ENCODE measurements at regions not wholly inside any gene's neighbourhood (a gene's known extent, or its start where the extent isn't known, plus 50 kb on each side); places are given as distances from the start of the nearest gene placed in this dataset.

DNA sequence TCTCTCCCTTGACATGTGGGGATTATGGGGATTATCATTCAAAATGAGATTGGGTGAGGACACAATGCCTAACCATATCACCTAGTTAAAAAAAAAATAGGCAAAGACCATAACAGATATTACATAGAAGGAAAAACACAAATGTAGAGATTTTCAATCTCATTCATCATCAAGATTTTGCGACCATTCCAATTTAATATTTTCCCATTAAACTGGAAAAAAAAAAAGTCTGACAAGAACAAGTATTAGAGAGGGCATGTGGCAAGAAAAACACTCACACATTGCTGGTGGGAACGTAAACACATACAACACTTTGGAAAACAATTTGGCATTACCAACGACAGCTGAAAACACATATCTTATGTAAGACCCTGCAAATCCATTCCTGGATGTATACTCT, 71.0 kb upstream of the MYCN start:
- DNase-seq: no peak

GRCh38 chr2:15869871-15870270, 70.5 kb upstream of the MYCN start:
- no peak for DNase-seq

GRCh38 chr2:15870565-15870964, 69.8 kb upstream of the MYCN start:
- no peak for DNase-seq

DNA sequence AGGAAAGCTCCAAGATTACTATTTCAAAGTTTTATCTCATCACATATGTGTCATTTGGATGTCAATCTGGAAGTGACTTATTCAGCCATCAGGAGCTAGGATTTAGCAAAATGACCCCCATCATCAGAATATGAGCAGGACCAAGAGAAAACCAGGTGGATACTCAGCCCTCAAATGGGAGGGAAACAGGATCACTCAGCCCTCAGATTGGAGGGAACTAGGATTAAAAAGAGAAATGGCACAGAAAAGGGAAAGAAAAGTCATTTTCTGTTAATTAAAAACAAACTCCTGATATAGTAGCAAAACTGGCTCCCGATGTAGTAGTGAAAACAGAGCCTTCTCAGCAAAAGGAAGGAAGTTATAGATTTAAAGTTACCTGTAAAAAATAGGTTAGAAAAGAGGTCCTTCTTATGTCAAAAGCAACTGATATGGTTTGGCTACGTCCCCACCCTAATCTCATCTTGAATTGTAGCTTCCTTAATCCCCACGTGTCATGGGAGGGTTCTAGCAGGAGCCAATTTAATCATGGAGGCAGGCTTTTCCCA, 69.0 kb upstream of the MYCN start:
- no peak for DNase-seq

GRCh38 chr2:15872854-15873253, 67.5 kb upstream of the MYCN start:
- no peak for DNase-seq

GRCh38 chr2:15874321-15874720, 66.0 kb upstream of the MYCN start:
- DNase-seq: no peak

- no peak for DNase-seq
Measured at GRCh38 chr2:15874854-15875804, 65.2 kb upstream of the MYCN start.

DNA sequence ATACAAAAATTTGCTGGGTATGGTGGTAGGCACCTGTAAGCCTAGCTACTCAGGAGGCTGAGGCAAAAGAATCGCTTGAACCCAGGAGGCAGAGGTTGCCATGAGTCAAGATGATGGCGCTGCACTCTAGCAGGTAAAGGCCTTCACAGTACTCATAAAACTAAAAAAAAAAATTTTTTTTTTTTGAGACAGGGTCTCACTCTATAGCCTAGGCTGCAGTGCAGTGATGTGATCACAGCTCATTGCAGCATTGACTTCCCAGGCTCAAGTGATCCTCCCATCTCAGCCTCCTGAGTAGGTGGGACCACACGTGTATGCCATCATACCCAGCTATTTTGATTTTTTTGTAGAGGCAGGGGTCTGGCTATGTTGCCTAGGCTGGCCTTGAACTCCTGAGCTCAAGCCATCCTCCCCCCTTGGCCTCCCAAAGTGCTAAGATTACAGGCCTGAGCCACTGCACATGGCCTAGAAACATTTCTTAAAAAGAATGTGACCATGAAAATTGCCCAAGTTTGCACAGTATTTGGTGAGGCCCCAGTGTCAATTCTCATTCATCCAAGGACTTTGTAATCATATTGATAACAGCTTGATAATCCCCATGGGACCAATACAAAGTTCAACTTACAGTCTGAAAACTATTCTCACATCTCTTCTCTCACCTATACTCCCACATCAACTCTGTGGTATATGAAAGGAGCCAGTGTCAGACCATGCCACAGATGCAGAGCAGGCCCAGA, 64.2 kb upstream of the MYCN start:
- no peak for DNase-seq

DNA sequence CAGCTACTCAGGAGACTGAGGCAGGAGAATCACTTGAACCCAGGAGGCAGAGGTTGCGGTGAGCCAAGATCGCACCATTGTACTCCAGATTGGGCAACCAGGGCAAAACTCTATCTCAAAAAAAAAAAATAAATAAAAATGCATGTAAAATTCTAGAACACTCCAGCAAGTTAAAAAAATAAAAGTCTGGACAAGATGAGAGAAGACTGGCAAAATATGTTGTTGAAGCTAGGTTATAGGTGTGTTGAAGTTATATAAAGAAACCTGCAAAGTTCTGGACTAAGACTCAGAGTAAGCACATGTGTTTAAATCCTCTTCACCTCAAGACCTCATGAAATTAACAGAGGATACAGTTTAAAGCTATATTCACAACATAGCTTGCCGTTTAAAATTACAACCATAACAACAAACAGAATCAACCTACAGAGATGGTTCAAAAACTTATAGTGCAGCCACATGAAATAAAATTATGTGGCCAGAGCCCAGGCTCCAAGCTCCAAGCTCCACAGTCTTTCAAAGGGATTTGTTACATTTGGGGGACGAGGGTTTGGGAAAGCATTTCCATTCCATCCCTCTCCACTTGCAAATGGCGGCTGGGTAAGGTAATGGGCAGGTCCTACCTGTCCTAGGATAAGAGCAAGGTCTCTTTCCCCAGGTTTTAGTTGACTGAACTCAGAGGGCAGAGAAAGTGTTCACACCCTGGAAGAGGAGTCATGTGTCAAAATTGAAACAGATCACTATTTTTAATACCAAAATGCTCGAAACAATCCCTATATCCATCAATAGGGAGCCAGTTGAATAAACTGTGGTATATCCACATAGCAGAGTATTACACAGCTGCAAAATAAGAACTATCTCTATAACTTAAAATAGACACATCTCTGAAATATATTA, 59.9 kb upstream of the MYCN start:
- no peak for DNase-seq

DNA sequence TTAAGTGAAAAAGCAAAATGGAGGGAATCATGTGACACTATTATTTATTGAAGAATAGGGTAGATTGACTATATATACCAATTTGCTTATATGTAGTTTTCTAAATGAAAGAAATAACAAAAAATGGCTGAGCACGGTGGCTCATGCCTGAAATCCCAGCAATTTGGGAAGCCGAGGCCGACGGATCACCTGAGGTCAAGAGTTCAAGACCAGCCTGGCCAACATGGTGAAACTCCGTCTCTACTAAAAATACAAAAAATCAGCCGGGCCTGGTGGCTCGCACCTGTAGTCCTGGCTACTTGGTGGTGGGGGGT, 59.3 kb upstream of the MYCN start:
- DNase-seq: no peak

DNA sequence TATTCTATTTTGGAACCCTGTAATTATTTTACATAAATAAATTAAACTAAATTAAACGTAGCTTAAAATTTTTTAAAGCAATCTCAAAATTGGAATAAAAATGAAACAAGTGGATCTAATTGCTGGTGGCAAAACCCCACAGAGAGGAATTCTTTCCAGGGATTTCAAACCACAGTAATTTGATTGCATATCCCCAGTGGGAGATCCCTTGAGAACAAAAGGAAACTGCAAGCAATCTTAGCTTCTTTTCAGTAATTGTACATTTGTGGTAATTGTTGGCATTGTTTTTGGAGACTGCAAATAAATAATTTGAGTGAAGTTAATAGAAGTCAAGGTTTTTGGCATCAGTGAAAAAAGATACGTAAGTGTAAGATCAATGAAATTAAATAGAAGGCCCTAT, 58.7 kb upstream of the MYCN start:
- DNase-seq: no peak

DNA sequence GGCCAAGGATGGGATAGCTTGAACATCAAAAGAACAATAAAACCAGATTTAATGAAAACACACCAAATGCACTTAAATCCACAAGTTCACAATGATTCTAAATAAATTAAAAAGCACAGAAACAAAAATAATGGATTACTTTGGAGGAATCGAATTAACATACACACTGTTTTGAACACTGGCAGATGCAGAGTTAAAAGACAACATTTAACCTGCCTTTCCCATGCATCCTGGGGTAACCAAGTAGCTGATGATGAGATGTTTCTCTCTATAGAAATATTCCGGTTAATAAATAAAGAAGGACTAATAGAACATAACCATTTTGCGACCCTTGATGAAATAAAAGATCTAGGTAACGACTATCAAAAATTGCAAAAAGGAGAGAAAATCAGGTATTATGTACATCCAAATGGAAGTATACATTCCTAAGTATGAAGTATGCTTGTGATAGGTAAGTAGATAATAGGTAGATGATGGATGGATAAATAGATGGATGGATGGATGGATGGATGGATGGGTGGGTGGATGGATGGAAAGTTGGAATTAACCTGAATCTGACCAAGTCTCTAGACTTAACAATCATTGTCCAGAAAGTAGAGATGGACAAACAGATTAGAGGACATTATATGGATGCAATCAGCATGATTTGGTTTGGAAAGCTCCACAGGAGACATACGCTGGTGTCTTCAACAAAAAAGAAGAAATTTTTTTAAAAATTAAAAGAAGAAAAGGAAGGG, 57.4 kb upstream of the MYCN start:
- DNase-seq: no peak

GRCh38 chr2:15883684-15884083, 56.7 kb upstream of the MYCN start:
- no peak for DNase-seq

DNA sequence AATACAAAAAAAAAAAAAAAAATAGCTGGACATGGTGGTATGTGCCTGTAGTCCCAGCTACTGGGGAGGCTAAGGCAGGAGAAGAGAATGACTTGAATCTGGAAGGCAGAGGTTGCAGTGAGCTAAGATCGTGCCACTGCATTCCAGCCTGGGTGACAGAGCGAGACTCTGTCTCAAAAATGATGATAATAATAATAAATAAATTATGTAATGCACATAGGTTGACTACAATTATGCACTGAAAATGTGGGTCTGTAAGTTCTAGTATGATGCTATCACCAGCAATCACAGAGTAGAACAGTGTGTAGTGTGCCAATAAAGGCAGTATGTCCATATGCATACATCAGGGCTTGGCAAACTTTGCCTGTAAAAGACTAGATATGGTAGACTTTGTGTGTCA, 55.6 kb upstream of the MYCN start:
- DNase-seq: no peak

GRCh38 chr2:15886231-15886630, 54.1 kb upstream of the MYCN start:
- DNase-seq: no peak

GRCh38 chr2:15889442-15890123, 50.8 kb upstream of the MYCN start:
- DNase-seq: no peak

- DNase-seq: no peak
Measured at GRCh38 chr2:15890124-15890754, 50.1 kb upstream of the MYCN start.

Data from activated CD8-positive, alpha-beta memory T cell treated with anti-CD3 and anti-CD28 coated beads, Interleukin-2, amount 50 U/mL, for 48 hours (primary cell).